ENCODE measurements at regions not wholly inside any gene's neighbourhood (a gene's known extent, or its start where the extent isn't known, plus 50 kb on each side); places are given as distances from the start of the nearest gene placed in this dataset.
"Not testable (repeated sequence)": the region's sequence is repeated elsewhere in the genome, so short reads cannot be mapped to it uniquely, and the experiment has no call there.

- DNase-seq, result no peak
These were observed 497.7 kb upstream of the MARCKS start for GRCh38 chr6:113359155-113360140.

- DNase-seq, result no peak
These were observed 496.0 kb upstream of the MARCKS start for GRCh38 chr6:113361014-113361645.

GRCh38 chr6:113362301-113363047, 494.7 kb upstream of the MARCKS start:
- no peak for DNase-seq

- no peak for DNase-seq
These were observed 493.9 kb upstream of the MARCKS start for GRCh38 chr6:113363048-113363798.

GRCh38 chr6:113363866-113364265, 493.3 kb upstream of the MARCKS start:
- no peak for DNase-seq

- DNase-seq, result no peak
These were observed 492.4 kb upstream of the MARCKS start for GRCh38 chr6:113364766-113365165.

- no peak for DNase-seq
These were observed 492.0 kb upstream of the MARCKS start for GRCh38 chr6:113365191-113365590.

GRCh38 chr6:113366505-113366904, 490.6 kb upstream of the MARCKS start:
- DNase-seq, result no peak

GRCh38 chr6:113370508-113371502, 486.3 kb upstream of the MARCKS start:
- DNase-seq, result no peak

GRCh38 chr6:113375466-113375865, 481.7 kb upstream of the MARCKS start:
- DNase-seq, result not testable (repeated sequence)

GRCh38 chr6:113375950-113376846, 480.9 kb upstream of the MARCKS start:
- DNase-seq, result no peak

- no peak for DNase-seq
These were observed 480.3 kb upstream of the MARCKS start for GRCh38 chr6:113376847-113377165.

GRCh38 chr6:113377362-113377942, 479.7 kb upstream of the MARCKS start:
- no peak for DNase-seq

GRCh38 chr6:113380591-113380990, 476.6 kb upstream of the MARCKS start:
- DNase-seq, result no peak

GRCh38 chr6:113381232-113381631, 475.9 kb upstream of the MARCKS start:
- DNase-seq, result no peak

GRCh38 chr6:113381959-113382358, 475.2 kb upstream of the MARCKS start:
- no peak for DNase-seq

- no peak for DNase-seq
These were observed 473.4 kb upstream of the MARCKS start for GRCh38 chr6:113383701-113384100.

- DNase-seq, result no peak
These were observed 472.1 kb upstream of the MARCKS start for GRCh38 chr6:113385020-113385431.

- no peak for DNase-seq
These were observed 468.1 kb upstream of the MARCKS start for GRCh38 chr6:113388996-113389395.

- DNase-seq, result no peak
These were observed 464.5 kb upstream of the MARCKS start for GRCh38 chr6:113392551-113393055.
